NB4 (cell line): ENCODE measurements at regions not wholly inside any gene's neighbourhood (a gene's known extent, or its start where the extent isn't known, plus 50 kb on each side); places are given as distances from the start of the nearest gene placed in this dataset.

ENCODE experiments used
- MAX ChIP-seq: IDR thresholded peaks from 2 replicates; pipeline ENCODE4 v1.6.1; 2011; ENCODE audit warnings: low read depth, low read length
- POLR2A ChIP-seq: IDR thresholded peaks from 2 replicates; pipeline ENCODE4 v1.6.1; 2011; ENCODE audit warnings: mild to moderate bottlenecking; ENCODE audit not compliant: insufficient read length; ENCODE audit errors: extremely low read depth
- TF ChIP-seq, protein P1 (sequence below): IDR thresholded peaks from one replicate; pipeline ENCODE4 v1.5.1; 2012; ENCODE audit warnings: low read depth, low read length

DNA sequence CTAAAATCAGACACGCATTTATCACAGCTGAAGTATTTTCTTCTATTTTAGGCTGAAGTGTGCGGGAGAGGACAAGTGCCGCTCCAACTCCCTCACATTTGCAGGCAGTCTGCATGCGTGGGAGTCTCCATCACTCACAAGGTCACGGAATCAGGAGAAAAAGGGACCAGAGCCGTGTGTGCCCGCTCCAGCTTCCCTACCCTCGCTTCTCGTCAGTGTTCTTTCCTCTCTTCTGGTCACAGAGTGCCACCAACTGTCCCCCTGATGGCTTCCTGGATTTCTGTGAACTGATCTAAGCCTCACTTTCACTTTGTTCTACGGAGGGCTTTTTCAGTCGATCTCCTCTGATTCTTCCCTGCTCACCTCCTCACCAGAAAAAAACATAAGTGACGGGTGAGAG, 407.4 kb upstream of the AADAT start:
- TF ChIP-seq, protein P1, sequence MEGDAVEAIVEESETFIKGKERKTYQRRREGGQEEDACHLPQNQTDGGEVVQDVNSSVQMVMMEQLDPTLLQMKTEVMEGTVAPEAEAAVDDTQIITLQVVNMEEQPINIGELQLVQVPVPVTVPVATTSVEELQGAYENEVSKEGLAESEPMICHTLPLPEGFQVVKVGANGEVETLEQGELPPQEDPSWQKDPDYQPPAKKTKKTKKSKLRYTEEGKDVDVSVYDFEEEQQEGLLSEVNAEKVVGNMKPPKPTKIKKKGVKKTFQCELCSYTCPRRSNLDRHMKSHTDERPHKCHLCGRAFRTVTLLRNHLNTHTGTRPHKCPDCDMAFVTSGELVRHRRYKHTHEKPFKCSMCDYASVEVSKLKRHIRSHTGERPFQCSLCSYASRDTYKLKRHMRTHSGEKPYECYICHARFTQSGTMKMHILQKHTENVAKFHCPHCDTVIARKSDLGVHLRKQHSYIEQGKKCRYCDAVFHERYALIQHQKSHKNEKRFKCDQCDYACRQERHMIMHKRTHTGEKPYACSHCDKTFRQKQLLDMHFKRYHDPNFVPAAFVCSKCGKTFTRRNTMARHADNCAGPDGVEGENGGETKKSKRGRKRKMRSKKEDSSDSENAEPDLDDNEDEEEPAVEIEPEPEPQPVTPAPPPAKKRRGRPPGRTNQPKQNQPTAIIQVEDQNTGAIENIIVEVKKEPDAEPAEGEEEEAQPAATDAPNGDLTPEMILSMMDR, result no peak
- TF ChIP-seq POLR2A (no peak), MAX (no peak)
